C4-2B (cell line): ENCODE measurements at regions not wholly inside any gene's neighbourhood (a gene's known extent, or its start where the extent isn't known, plus 50 kb on each side); places are given as distances from the start of the nearest gene placed in this dataset.

ENCODE experiments used
- H3K27ac ChIP-seq: fragments of 450-650 bp; 2 replicates; pipeline ENCODE4 v1.5.1; 2017
- CTCF ChIP-seq: fragments of 450-650 bp; conservative IDR thresholded peaks from 2 replicates; pipeline ENCODE4 v1.5.1; 2017; ENCODE audit warnings: mild to moderate bottlenecking
- ZFX ChIP-seq: fragments of 450-650 bp; IDR thresholded peaks from 2 replicates; pipeline ENCODE4 v1.6.1; 2017

GRCh38 chr3:1677576-1678156 lies 421.0 kb upstream of the CNTN4 start:
- TF ChIP-seq ZFX (no peak), CTCF (no peak)
- H3K27ac ChIP-seq: no peak overlapping the region

- H3K27ac ChIP-seq: no peak overlapping the region
- TF ChIP-seq CTCF (no peak), ZFX (no peak)
Measured at GRCh38 chr3:1692428-1692827, 406.2 kb upstream of the CNTN4 start.

GRCh38 chr3:1693145-1693544 lies 405.5 kb upstream of the CNTN4 start:
- TF ChIP-seq ZFX (no peak), CTCF (0 out of 2 replicates have a peak, but pooled peaks have one; percentile 5)
- no peak overlapping the region for H3K27ac ChIP-seq

GRCh38 chr3:1696669-1697275 lies 401.9 kb upstream of the CNTN4 start:
- H3K27ac ChIP-seq: no peak overlapping the region
- TF ChIP-seq ZFX: no peak
- no peak for TF ChIP-seq CTCF

- H3K27ac ChIP-seq: no peak overlapping the region
Measured at GRCh38 chr3:1699361-1699920, 399.2 kb upstream of the CNTN4 start.

GRCh38 chr3:1700650-1701049 lies 398.0 kb upstream of the CNTN4 start:
- no peak for TF ChIP-seq CTCF
- no peak for TF ChIP-seq ZFX
- no peak overlapping the region for H3K27ac ChIP-seq

More at GRCh38 chr3:1699361-1699920, 399.2 kb upstream of the CNTN4 start:
- TF ChIP-seq CTCF (no peak), ZFX (no peak)

- TF ChIP-seq CTCF: no peak
- TF ChIP-seq ZFX: no peak
- H3K27ac ChIP-seq: no peak overlapping the region
Measured at GRCh38 chr3:1703169-1703568, 395.5 kb upstream of the CNTN4 start.
